Muscle layer of colon (tissue), 2 donors: ENCODE measurements at regions not wholly inside any gene's neighbourhood (a gene's known extent, or its start where the extent isn't known, plus 50 kb on each side); places are given as distances from the start of the nearest gene placed in this dataset.
A peak's percentile ranks its signal among the peaks of the same experiment; 100 is the strongest.
"Not testable (repeated sequence)": the region's sequence is repeated elsewhere in the genome, so short reads cannot be mapped to it uniquely, and the experiment has no call there.

ENCODE experiments used
- H3K27ac ChIP-seq: one replicate; pipeline ENCODE4 v1.7.0; 2013; ENCODE audit warnings: low read depth, mild to moderate bottlenecking, low read length, moderate library complexity
- H3K27me3 ChIP-seq, 2 donors: one replicate each; pipeline ENCODE4 v1.7.0; 2013; ENCODE audit warnings: low read length in 2 of 2, mild to moderate bottlenecking in 2 of 2; ENCODE audit not compliant: insufficient read depth in 2 of 2, control insufficient read depth in 1 of 2
- H3K36me3 ChIP-seq: one replicate; pipeline ENCODE4 v1.7.0; 2013; ENCODE audit warnings: mild to moderate bottlenecking, low read length; ENCODE audit not compliant: insufficient read depth
- H3K4me1 ChIP-seq: one replicate; pipeline ENCODE4 v1.7.0; 2013; ENCODE audit warnings: mild to moderate bottlenecking, low read length; ENCODE audit not compliant: insufficient read depth
- H3K4me3 ChIP-seq, 2 donors: one replicate each; pipeline ENCODE4 v1.7.0; 2013; ENCODE audit warnings: low read length in 2 of 2, low read depth in 1 of 2, mild to moderate bottlenecking in 1 of 2, moderate library complexity in 1 of 2
- H3K9ac ChIP-seq: one replicate; pipeline ENCODE4 v1.7.0; 2013; ENCODE audit warnings: low read length
- H3K9me3 ChIP-seq: one replicate; pipeline ENCODE4 v1.7.0; 2013; ENCODE audit warnings: mild to moderate bottlenecking, low read length
- donor health status: abdominal sarcoma.
- donor health status: Adenocarcinoma of cecum.

DNA sequence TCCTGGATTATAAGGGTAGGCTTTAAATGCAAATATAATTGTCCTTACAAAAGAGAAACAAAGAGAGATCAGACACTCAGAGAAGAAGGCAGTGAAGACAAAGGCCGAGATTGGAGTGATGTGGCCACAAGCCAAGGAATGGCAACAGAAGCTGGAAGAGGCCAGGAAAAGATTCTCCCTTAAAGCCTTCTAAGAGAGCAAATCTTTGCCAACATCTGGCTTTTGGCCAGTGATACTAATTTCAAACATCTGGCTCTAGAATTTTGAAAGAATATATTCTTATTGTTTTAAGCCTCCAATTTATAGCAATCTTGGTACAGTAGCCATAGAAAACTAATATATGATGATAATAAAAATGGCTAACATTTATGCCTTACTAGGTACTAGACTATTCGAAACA lies 615.8 kb upstream of the ZNF385D start:
- H3K4me1 ChIP-seq: no peaks in the 10 kb centered on the region
- no peak overlapping the region for H3K27ac ChIP-seq
- no peak overlapping the region for H3K4me3 ChIP-seq
- H3K9me3 ChIP-seq: no peaks in the 10 kb centered on the region
- H3K27me3 ChIP-seq: peaks cover 0 to 3% of the 10 kb centered on the region in 2 donors
- no peaks in the 10 kb centered on the region for H3K36me3 ChIP-seq
- H3K9ac ChIP-seq: no peak overlapping the region

GRCh38 chr3:22371036-22371435 lies 620.0 kb upstream of the ZNF385D start:
- Histone ChIP-seq H3K9me3 (no peaks in the 10 kb centered on the region), H3K9ac (no peak overlapping the region), H3K27ac (no peak overlapping the region), H3K36me3 (no peaks in the 10 kb centered on the region), H3K4me1 (no peaks in the 10 kb centered on the region), H3K27me3 (peaks cover 0 to 14% of the 10 kb centered on the region in 2 donors), H3K4me3 (no peak overlapping the region)

GRCh38 chr3:22371607-22372291 lies 620.7 kb upstream of the ZNF385D start:
- Histone ChIP-seq H3K9me3 (no peaks in the 10 kb centered on the region), H3K36me3 (no peaks in the 10 kb centered on the region), H3K27ac (no peak overlapping the region), H3K27me3 (peaks cover 0 to 14% of the 10 kb centered on the region in 2 donors), H3K4me1 (no peaks in the 10 kb centered on the region), H3K9ac (no peak overlapping the region), H3K4me3 (no peak overlapping the region)

- no peak overlapping the region for H3K27ac ChIP-seq
- H3K9ac ChIP-seq: no peak overlapping the region
These were observed 621.5 kb upstream of the ZNF385D start for GRCh38 chr3:22372292-22373062.

GRCh38 chr3:22373182-22373581 lies 622.2 kb upstream of the ZNF385D start:
- Histone ChIP-seq H3K9ac (no peak overlapping the region), H3K4me3 (no peak overlapping the region), H3K4me1 (no peaks in the 10 kb centered on the region), H3K9me3 (no peaks in the 10 kb centered on the region), H3K27me3 (peaks cover 0 to 14% of the 10 kb centered on the region in 2 donors), H3K36me3 (no peaks in the 10 kb centered on the region), H3K27ac (no peak overlapping the region)

More at GRCh38 chr3:22372292-22373062, 621.5 kb upstream of the ZNF385D start:
- Histone ChIP-seq H3K4me1 (no peaks in the 10 kb centered on the region), H3K4me3 (peak overlapping the region in 1 of 2 donors; percentile 26), H3K36me3 (no peaks in the 10 kb centered on the region), H3K9me3 (no peaks in the 10 kb centered on the region), H3K27me3 (peaks cover 0 to 14% of the 10 kb centered on the region in 2 donors)

DNA sequence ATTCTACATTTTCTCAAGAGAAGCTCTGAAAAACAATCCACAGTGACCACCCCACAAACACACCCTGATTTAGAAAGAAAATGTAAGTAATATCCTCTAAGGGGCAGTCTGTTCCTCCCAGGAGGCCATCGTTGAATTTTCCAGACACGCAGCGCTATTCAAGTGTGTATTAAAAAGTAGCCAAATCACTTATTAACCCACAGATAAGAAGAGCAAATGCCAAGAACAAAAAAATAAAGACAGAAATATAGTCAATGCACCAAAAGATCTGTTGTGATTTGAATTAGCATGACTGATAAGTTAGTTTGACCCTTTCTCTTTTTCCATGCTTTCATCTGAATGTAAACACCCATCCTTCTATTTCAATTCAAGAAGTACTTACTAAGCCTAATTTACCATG lies 622.8 kb upstream of the ZNF385D start:
- H3K27ac ChIP-seq: no peak overlapping the region

GRCh38 chr3:22377421-22377820 lies 626.4 kb upstream of the ZNF385D start:
- Histone ChIP-seq H3K27ac (no peak overlapping the region), H3K36me3 (no peaks in the 10 kb centered on the region), H3K4me3 (no peak overlapping the region), H3K4me1 (no peaks in the 10 kb centered on the region), H3K27me3 (peaks cover 0 to 4% of the 10 kb centered on the region in 2 donors), H3K9ac (no peak overlapping the region), H3K9me3 (no peaks in the 10 kb centered on the region)

More for the DNA sequence above, 622.8 kb upstream of the ZNF385D start:
- Histone ChIP-seq H3K9me3 (no peaks in the 10 kb centered on the region), H3K9ac (no peak overlapping the region), H3K4me1 (no peaks in the 10 kb centered on the region), H3K36me3 (no peaks in the 10 kb centered on the region), H3K4me3 (no peak overlapping the region), H3K27me3 (peaks cover 0 to 14% of the 10 kb centered on the region in 2 donors)

DNA sequence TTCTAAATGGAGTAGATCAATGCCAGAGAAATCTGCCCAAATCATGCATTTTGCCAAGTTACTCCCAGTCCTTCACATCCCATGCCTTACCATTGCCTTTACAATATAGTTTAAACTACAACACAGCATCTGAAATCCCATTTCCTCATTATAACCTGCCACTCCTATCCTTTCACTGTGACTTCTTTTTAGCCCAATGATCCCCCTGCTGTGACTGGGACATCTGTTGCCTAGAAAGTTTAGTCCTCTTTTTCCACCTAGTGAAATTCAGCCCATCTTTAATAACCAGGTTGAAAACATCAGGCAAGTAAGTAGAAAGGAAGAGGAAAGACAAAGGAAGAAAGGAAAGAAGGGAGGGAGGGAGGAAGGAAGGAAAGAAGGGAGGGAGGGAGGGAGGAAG lies 627.9 kb upstream of the ZNF385D start:
- Histone ChIP-seq H3K9ac (no peak overlapping the region), H3K9me3 (no peaks in the 10 kb centered on the region), H3K27me3 (no peaks in the 10 kb centered on the region), H3K4me1 (no peaks in the 10 kb centered on the region), H3K4me3 (no peak overlapping the region), H3K27ac (no peak overlapping the region), H3K36me3 (no peaks in the 10 kb centered on the region)

DNA sequence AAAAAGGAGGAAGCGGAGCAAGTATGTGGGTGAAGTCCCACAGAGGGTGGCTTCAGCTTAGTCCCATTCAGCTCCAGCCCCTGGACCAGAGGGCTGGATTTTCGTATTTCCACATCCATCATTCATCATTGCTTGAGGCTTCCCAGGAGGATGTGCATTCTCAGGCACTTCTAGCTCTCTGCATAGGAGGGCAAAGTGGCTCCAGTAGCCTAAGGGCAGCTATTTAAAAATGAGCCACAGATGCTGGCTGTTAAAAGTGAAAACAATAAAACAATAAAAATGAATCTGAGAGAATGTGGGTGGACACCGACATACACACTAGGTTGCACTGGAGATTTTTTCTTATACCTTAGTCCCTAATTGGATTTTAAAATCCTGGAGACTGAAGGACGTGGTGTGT lies 629.2 kb upstream of the ZNF385D start:
- H3K9me3 ChIP-seq: no peaks in the 10 kb centered on the region
- no peaks in the 10 kb centered on the region for H3K4me1 ChIP-seq
- H3K36me3 ChIP-seq: no peaks in the 10 kb centered on the region
- no peaks in the 10 kb centered on the region for H3K27me3 ChIP-seq
- H3K4me3 ChIP-seq: no peak overlapping the region
- no peak overlapping the region for H3K27ac ChIP-seq
- H3K9ac ChIP-seq: no peak overlapping the region

DNA sequence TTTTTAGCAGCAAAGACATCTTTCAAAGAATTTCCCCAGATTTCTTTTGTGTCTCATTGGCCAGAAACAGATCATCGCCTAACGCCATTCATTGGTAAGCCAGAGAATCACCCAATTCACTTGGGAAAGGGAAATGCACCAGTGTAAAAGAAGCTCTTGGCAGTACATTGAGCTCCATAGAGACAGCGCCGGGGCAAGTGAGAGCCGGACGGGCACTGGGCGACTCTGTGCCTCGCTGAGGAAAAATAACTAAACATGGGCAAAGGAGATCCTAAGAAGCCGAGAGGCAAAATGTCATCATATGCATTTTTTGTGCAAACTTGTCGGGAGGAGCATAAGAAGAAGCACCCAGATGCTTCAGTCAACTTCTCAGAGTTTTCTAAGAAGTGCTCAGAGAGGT lies 630.6 kb upstream of the ZNF385D start:
- H3K4me3 ChIP-seq, H3K36me3 ChIP-seq, H3K9ac ChIP-seq, H3K27ac ChIP-seq, H3K27me3 ChIP-seq, H3K9me3 ChIP-seq, H3K4me1 ChIP-seq: not testable (repeated sequence)

DNA sequence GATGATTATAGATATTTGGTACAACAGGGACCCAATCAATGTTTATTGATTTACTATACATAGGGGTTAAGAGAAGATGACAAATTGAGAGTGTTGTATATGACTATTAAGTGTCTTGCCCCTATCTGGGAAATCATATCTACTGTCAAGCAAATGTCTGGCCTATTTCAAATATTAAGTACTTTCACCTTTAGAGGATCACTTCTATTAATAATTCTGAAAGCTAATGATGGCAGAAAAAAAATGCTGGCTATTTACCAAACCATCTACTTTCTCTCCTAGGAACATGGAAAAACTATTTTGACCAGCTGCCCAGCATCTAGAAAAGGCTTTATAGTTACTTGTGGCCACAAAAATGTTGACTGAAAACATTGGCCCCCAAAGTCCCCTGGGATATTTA lies 632.3 kb upstream of the ZNF385D start:
- Histone ChIP-seq H3K27ac (no peak overlapping the region), H3K9ac (no peak overlapping the region), H3K27me3 (no peaks in the 10 kb centered on the region), H3K4me1 (no peaks in the 10 kb centered on the region), H3K9me3 (no peaks in the 10 kb centered on the region), H3K36me3 (no peaks in the 10 kb centered on the region), H3K4me3 (no peak overlapping the region)

DNA sequence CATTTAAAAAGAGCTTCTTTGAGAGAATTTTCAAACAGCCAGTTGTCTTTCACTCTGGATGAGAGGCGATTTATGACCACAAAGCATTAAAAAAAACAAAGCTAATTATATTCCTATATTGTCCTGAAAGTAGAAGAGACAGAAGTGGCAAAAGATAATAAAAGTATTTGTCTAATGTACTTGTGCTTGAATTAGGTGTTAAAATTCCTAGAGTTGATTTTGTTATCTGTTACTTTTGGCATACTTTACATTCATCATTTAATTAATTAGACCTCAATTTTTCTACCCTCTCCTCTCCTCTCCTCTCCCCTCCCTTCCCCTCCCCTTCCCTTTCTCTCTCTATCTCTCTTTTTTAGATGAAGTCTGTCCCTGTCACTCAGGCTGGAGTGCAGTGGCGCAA lies 635.1 kb upstream of the ZNF385D start:
- H3K27me3 ChIP-seq: no peaks in the 10 kb centered on the region

More for the DNA sequence above, 635.1 kb upstream of the ZNF385D start:
- Histone ChIP-seq H3K4me3 (no peak overlapping the region), H3K4me1 (no peaks in the 10 kb centered on the region), H3K9me3 (no peaks in the 10 kb centered on the region), H3K9ac (no peak overlapping the region), H3K36me3 (no peaks in the 10 kb centered on the region), H3K27ac (no peak overlapping the region)
